IMR-90 (cell line): ENCODE measurements at regions not wholly inside any gene's neighbourhood (a gene's known extent, or its start where the extent isn't known, plus 50 kb on each side); places are given as distances from the start of the nearest gene placed in this dataset.

Experiments used
- ATAC-seq: fragments of 200-7000 bp; cut with Tn5 transposase; 2 replicates; pipeline ENCODE4 v1.9.1; 2020; ENCODE audit warnings: low read depth, mild to moderate bottlenecking, moderate library complexity
- BruUV-seq: library from RNA; stranded (reverse); fragments of 400-500 nt; replicated peaks from 2 replicates; lab custom pipeline; 2021; lab: Mats Ljungman, UMichigan
- CTCF ChIA-PET: fragments of 300-600 bp; formaldehyde crosslinking; extraction: SDS; loops from one replicate; lab custom pipeline; 2021; ENCODE audit warnings: antibody characterized with exemption; lab: Yijun Ruan, JAX
- POLR2A ChIA-PET: fragments of 300-600 bp; sonication (Branson Sonifier 250); formaldehyde crosslinking; loops from one replicate; lab custom pipeline; 2022; ENCODE audit warnings: antibody characterized with exemption; ENCODE audit not compliant: unreplicated experiment; lab: Charles Lee
- DNase-seq: peaks from one replicate; pipeline ENCODE4 v3.0.0; 2013
- H2AFZ ChIP-seq: replicated peaks from 2 replicates; pipeline ENCODE3; 2013; ENCODE audit warnings: low read length, mild to moderate bottlenecking; ENCODE audit not compliant: poor library complexity
- H2AK5ac ChIP-seq: 2 replicates; pipeline ENCODE4 v1.6.1; 2013; ENCODE audit warnings: low read depth, low read length, inconsistent platforms
- H2AK9ac ChIP-seq: replicated peaks from 2 replicates; pipeline ENCODE3; 2013; ENCODE audit warnings: mild to moderate bottlenecking, low read depth, low read length, moderate library complexity; ENCODE audit not compliant: poor library complexity
- H2BK120ac ChIP-seq: 2 replicates; pipeline ENCODE4 v1.6.1; 2013; ENCODE audit warnings: low read depth, low read length, inconsistent platforms
- H2BK15ac ChIP-seq: 3 replicates; pipeline ENCODE4 v1.6.1; 2013; ENCODE audit warnings: low read depth, low read length, inconsistent platforms
- H2BK20ac ChIP-seq: 2 replicates; pipeline ENCODE4 v1.6.1; 2013; ENCODE audit warnings: low read depth, mild to moderate bottlenecking, inconsistent platforms, low read length, moderate library complexity
- H2BK5ac ChIP-seq: 2 replicates; pipeline ENCODE4 v1.6.1; 2013; ENCODE audit warnings: mild to moderate bottlenecking, low read depth, low read length, inconsistent platforms; ENCODE audit not compliant: poor library complexity, severe bottlenecking
- H3K14ac ChIP-seq: replicated peaks from 2 replicates; pipeline ENCODE4 v1.6.1; 2013; ENCODE audit warnings: low read depth, low read length, inconsistent platforms
- H3K18ac ChIP-seq: 2 replicates; pipeline ENCODE4 v1.6.1; 2013; ENCODE audit warnings: low read depth, low read length, control low read depth
- H3K23ac ChIP-seq: 2 replicates; pipeline ENCODE4 v1.6.1; 2013; ENCODE audit warnings: low read depth, low read length, inconsistent platforms
- H3K27ac ChIP-seq: 2 replicates; pipeline ENCODE4 v1.5.1; 2013; ENCODE audit warnings: mild to moderate bottlenecking, control low read depth, low read length; ENCODE audit not compliant: insufficient read depth
- H3K27me3 ChIP-seq: 2 replicates; pipeline ENCODE4 v1.6.1; 2013; ENCODE audit warnings: low read length; ENCODE audit not compliant: control insufficient read depth, insufficient read depth
- H3K36me3 ChIP-seq: 2 replicates; pipeline ENCODE4 v1.6.1; 2013; ENCODE audit warnings: low read length, mixed read lengths; ENCODE audit not compliant: control insufficient read depth, insufficient read depth
- H3K4ac ChIP-seq: 2 replicates; pipeline ENCODE4 v1.6.1; 2013; ENCODE audit warnings: low read depth, low read length, inconsistent platforms
- H3K4me1 ChIP-seq: 2 replicates; pipeline ENCODE4 v1.6.1; 2013; ENCODE audit warnings: low read length, mixed read lengths; ENCODE audit not compliant: control insufficient read depth, insufficient read depth
- H3K4me2 ChIP-seq: 2 replicates; pipeline ENCODE4 v1.6.1; 2013; ENCODE audit warnings: low read depth, mild to moderate bottlenecking, control low read depth, low read length, moderate library complexity
- H3K4me3 ChIP-seq: 2 replicates; pipeline ENCODE4 v1.5.1; 2013; ENCODE audit warnings: low read depth, mild to moderate bottlenecking, control low read depth, low read length, moderate library complexity; ENCODE audit not compliant: insufficient read depth
- H3K56ac ChIP-seq: 2 replicates; pipeline ENCODE4 v1.6.1; 2013; ENCODE audit warnings: low read length, inconsistent platforms; ENCODE audit not compliant: insufficient read depth; ENCODE audit errors: extremely low read depth
- H3K79me1 ChIP-seq, 2 experiments: 2 replicates each; pipeline ENCODE4 v1.6.1; 2013; ENCODE audit warnings: low read length in 2 of 2, inconsistent platforms in 1 of 2, low read depth in 1 of 2
- H3K9ac ChIP-seq: 2 replicates; pipeline ENCODE4 v1.6.1; 2013; ENCODE audit warnings: low read depth, low read length, control low read depth
- H3K9me1 ChIP-seq: 2 replicates; pipeline ENCODE4 v1.6.1; 2013; ENCODE audit warnings: low read length, inconsistent platforms; ENCODE audit not compliant: insufficient read depth
- H3K9me3 ChIP-seq: 2 replicates; pipeline ENCODE4 v1.6.1; 2013; ENCODE audit warnings: low read length; ENCODE audit not compliant: control insufficient read depth, insufficient read depth
- H4K20me1 ChIP-seq: 2 replicates; pipeline ENCODE4 v1.6.1; 2013; ENCODE audit warnings: low read length, inconsistent platforms; ENCODE audit not compliant: insufficient read depth
- H4K5ac ChIP-seq: 2 replicates; pipeline ENCODE4 v1.6.1; 2013; ENCODE audit warnings: mild to moderate bottlenecking, low read depth, low read length, control low read depth
- H4K8ac ChIP-seq, 2 experiments: 2 replicates each; pipeline ENCODE4 v1.6.1; 2013; ENCODE audit warnings: low read depth in 2 of 2, low read length in 2 of 2, control low read depth in 1 of 2, inconsistent platforms in 1 of 2
- H4K91ac ChIP-seq: 2 replicates; pipeline ENCODE4 v1.6.1; 2013; ENCODE audit warnings: low read depth, low read length, inconsistent platforms; ENCODE audit not compliant: insufficient read depth
- BHLHE40 ChIP-seq: fragments of 150-350 bp; IDR thresholded peaks from 2 replicates; pipeline ENCODE4 v1.6.1; 2016; ENCODE audit warnings: mild to moderate bottlenecking, low read depth, low read length
- CEBPB ChIP-seq: IDR thresholded peaks from 2 replicates; pipeline ENCODE4 v1.6.1; 2012; ENCODE audit warnings: low read depth, low read length, improper control_type of control experiment
- CHD1 ChIP-seq: IDR thresholded peaks from 2 replicates; pipeline ENCODE4 v1.6.1; 2012; ENCODE audit warnings: low read depth, low read length, improper control_type of control experiment
- FOS ChIP-seq: fragments of 150-350 bp; IDR thresholded peaks from 2 replicates; pipeline ENCODE4 v1.6.1; 2016; ENCODE audit warnings: low read depth, low read length
- MAZ ChIP-seq: IDR thresholded peaks from 2 replicates; pipeline ENCODE4 v1.6.1; 2012; ENCODE audit warnings: low read depth, mild to moderate bottlenecking, low read length, improper control_type of control experiment, moderate library complexity, borderline replicate concordance
- MXI1 ChIP-seq: IDR thresholded peaks from 2 replicates; pipeline ENCODE4 v1.6.1; 2012; ENCODE audit warnings: low read depth, mild to moderate bottlenecking, low read length, moderate library complexity, borderline replicate concordance
- NFE2L2 ChIP-seq: fragments of 150-350 bp; IDR thresholded peaks from 2 replicates; pipeline ENCODE4 v1.6.1; 2016; ENCODE audit warnings: low read depth, mild to moderate bottlenecking, low read length
- POLR2A ChIP-seq: IDR thresholded peaks from 2 replicates; pipeline ENCODE4 v1.6.1; 2012; ENCODE audit warnings: mild to moderate bottlenecking, low read depth, low read length
- RCOR1 ChIP-seq: IDR thresholded peaks from 2 replicates; pipeline ENCODE4 v1.6.1; 2012; ENCODE audit warnings: mild to moderate bottlenecking, low read length, improper control_type of control experiment; ENCODE audit not compliant: insufficient replicate concordance
- RFX5 ChIP-seq: IDR thresholded peaks from 2 replicates; pipeline ENCODE4 v1.8.0; 2012; ENCODE audit warnings: low read depth, mild to moderate bottlenecking, low read length, moderate library complexity
- SMC3 ChIP-seq: fragments of 150-350 bp; IDR thresholded peaks from 2 replicates; pipeline ENCODE4 v1.6.1; 2016; ENCODE audit warnings: low read depth, mild to moderate bottlenecking, antibody characterized with exemption, low read length, moderate library complexity
- WGBS, 2 experiments: methylation state at CpG; one replicate each; pipeline versions ENCODE4 v1.1.5 to v1.1.7; 2013; ENCODE audit warnings: missing lambda C conversion rate in 2 of 2; ENCODE audit not compliant: insufficient read length in 1 of 2; ENCODE audit errors: extremely low coverage in 2 of 2; 5-methylcytosine and 5-hydroxymethylcytosine counted together
- dilution Hi-C: fragments of 300-500 bp; cut with HindIII; formaldehyde crosslinking; loops from one replicate; pipeline ENCODE4 v1.14.3; 2018; ENCODE audit warnings: low sequenced_read_pairs; ENCODE audit not compliant: unreplicated experiment
- in situ Hi-C: fragments of 300-500 bp; cut with MboI; formaldehyde crosslinking; loops from 3 replicates; pipeline ENCODE4 v1.14.3; 2019; ENCODE audit warnings: low sequenced_read_pairs, inconsistent platforms, mixed read lengths
- intact Hi-C: fragments of 100-400 bp; cut with micrococcal nuclease; formaldehyde crosslinking; loops from 2 replicates; pipeline ENCODE4 v1.10.0; 2022
- TF ChIP-seq, protein P1 (sequence below): conservative IDR thresholded peaks from 2 replicates; pipeline ENCODE4 v1.5.1; 2012; ENCODE audit warnings: mild to moderate bottlenecking, low read depth, low read length, improper control_type of control experiment
- TF ChIP-seq, protein P2 (sequence below): fragments of 150-350 bp; IDR thresholded peaks from 2 replicates; pipeline ENCODE4 v1.6.1; 2016; ENCODE audit warnings: low read depth, mild to moderate bottlenecking, low read length, moderate library complexity, borderline replicate concordance
- TF ChIP-seq, protein P3 (sequence below): fragments of 150-350 bp; IDR thresholded peaks from 2 replicates; pipeline ENCODE4 v1.6.1; 2017; ENCODE audit warnings: mild to moderate bottlenecking, antibody characterized with exemption, low read length, low read depth

DNA sequence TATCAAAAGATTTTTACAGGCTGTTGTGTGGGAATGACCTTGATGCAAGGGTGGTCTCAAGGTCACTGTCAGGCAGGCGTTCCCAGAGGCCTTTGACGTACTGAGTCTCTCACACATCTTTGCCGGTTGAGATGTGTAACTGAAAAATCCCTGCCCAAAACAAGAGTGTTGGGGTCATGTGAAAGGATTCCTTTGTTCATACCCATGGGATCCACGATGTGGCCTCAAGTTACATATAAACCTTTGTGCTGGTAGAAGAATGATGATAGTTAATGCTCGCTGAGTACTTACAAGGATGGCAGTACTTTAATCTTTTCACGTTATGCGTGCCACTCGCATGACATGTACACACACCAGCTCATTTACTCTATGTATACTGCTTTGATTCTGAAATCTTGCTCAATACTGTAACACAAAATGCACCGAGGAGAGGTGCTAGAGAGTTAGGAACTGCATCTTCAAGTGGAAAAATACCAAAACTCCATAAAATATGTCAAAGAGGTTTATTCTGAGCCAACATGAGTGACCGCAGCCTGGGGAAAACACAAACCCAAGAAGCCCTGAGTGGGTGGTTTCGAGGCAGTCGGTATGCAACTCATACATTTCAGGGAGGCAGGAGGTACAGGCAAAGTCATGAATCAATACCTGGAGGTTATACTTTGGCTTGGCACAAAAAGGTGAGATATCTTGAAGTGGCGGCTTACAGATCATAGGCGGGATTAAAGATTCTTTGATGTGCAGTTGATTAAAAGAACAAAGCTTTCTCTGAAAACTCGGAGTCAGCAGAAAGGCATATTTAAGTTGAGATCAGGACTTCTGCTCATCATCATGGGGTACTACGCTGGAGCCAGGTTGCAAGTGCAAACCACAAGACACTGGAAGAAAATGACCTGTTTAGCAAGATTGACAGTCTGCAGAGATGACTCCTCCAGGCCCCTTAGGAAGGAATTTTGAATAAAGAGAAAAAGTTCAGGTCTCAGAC is 87.4 kb upstream of the ARHGEF7 start:
- Histone ChIP-seq H4K91ac (no peak overlapping the region), H2BK5ac (no peak overlapping the region), H2BK120ac (no peak overlapping the region), H2AK5ac (no peak overlapping the region), H3K79me1 (no peaks in the 10 kb centered on the region), H3K23ac (no peak overlapping the region), H3K4ac (no peak overlapping the region), H3K4me3 (no peak overlapping the region), H3K14ac (no peak overlapping the region), H3K9me1 (peaks cover 12% of the 10 kb centered on the region; the same call in 1 of the 2 replicates), H3K4me1 (peaks cover 4% of the 10 kb centered on the region; the same call in 1 of the 2 replicates), H3K9me3 (no peaks in the 10 kb centered on the region), H2BK20ac (no peak overlapping the region), H3K18ac (no peak overlapping the region), H2BK15ac (no peak overlapping the region), H2AK9ac (no peak overlapping the region), H3K27me3 (no peaks in the 10 kb centered on the region), H3K27ac (no peak overlapping the region), H3K4me2 (no peak overlapping the region), H2AFZ (no peak overlapping the region), H4K20me1 (no peaks in the 10 kb centered on the region), H4K8ac (no peak overlapping the region; a peak in 1 of 4 replicates), H3K56ac (no peak overlapping the region), H4K5ac (no peak overlapping the region), H3K9ac (no peak overlapping the region), H3K36me3 (no peaks in the 10 kb centered on the region)
- ATAC-seq, result peak; percentile 44
- DNase-seq, result peak; percentile 50
- ChIA-PET POLR2A (no interaction called here), CTCF (interaction anchor here (0.6 to 1.5 kb wide), 3 partner anchors 11 to 40 kb away, joined by 3 to 5 read pairs (median 3); no protein-coding TSS in a partner anchor)
- in situ Hi-C loops (no loop called here), dilution Hi-C loops (no loop called here), intact Hi-C loops (no loop called here)
- BruUV-seq, result no TSS peak
- whole genome bisulfite sequencing, 2 experiments, result 57% methylated on average over 3 of the region's 16 CpGs; no CpG with 5 or more reads in 1 of the 2 experiments
- no peak for TF ChIP-seq CHD1
- TF ChIP-seq SMC3, result no peak
- TF ChIP-seq FOS, result no peak
- TF ChIP-seq RCOR1, result no peak
- no peak for TF ChIP-seq NFE2L2
- no peak for TF ChIP-seq RFX5
- TF ChIP-seq, protein P1, sequence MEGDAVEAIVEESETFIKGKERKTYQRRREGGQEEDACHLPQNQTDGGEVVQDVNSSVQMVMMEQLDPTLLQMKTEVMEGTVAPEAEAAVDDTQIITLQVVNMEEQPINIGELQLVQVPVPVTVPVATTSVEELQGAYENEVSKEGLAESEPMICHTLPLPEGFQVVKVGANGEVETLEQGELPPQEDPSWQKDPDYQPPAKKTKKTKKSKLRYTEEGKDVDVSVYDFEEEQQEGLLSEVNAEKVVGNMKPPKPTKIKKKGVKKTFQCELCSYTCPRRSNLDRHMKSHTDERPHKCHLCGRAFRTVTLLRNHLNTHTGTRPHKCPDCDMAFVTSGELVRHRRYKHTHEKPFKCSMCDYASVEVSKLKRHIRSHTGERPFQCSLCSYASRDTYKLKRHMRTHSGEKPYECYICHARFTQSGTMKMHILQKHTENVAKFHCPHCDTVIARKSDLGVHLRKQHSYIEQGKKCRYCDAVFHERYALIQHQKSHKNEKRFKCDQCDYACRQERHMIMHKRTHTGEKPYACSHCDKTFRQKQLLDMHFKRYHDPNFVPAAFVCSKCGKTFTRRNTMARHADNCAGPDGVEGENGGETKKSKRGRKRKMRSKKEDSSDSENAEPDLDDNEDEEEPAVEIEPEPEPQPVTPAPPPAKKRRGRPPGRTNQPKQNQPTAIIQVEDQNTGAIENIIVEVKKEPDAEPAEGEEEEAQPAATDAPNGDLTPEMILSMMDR, result peak; percentile 31; the same call in 1 of the 2 replicates
- TF ChIP-seq, protein P2, sequence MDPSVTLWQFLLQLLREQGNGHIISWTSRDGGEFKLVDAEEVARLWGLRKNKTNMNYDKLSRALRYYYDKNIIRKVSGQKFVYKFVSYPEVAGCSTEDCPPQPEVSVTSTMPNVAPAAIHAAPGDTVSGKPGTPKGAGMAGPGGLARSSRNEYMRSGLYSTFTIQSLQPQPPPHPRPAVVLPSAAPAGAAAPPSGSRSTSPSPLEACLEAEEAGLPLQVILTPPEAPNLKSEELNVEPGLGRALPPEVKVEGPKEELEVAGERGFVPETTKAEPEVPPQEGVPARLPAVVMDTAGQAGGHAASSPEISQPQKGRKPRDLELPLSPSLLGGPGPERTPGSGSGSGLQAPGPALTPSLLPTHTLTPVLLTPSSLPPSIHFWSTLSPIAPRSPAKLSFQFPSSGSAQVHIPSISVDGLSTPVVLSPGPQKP, result no peak
- TF ChIP-seq MAZ, result no peak
- no peak for TF ChIP-seq POLR2A
- TF ChIP-seq, protein P3, sequence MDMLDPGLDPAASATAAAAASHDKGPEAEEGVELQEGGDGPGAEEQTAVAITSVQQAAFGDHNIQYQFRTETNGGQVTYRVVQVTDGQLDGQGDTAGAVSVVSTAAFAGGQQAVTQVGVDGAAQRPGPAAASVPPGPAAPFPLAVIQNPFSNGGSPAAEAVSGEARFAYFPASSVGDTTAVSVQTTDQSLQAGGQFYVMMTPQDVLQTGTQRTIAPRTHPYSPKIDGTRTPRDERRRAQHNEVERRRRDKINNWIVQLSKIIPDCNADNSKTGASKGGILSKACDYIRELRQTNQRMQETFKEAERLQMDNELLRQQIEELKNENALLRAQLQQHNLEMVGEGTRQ, result no peak
- no peak for TF ChIP-seq BHLHE40
- TF ChIP-seq MXI1, result no peak
- TF ChIP-seq CEBPB, result peak; percentile 70
